Heart left ventricle (tissue), 13 donors: ENCODE measurements at regions not wholly inside any gene's neighbourhood (a gene's known extent, or its start where the extent isn't known, plus 50 kb on each side); places are given as distances from the start of the nearest gene placed in this dataset.

Experiments used
- POLR2A ChIP-seq, 2 donors: fragments of 450-650 bp; IDR thresholded peaks; one replicate each; pipeline ENCODE4 v1.6.1; 2017; ENCODE audit warnings: antibody characterized with exemption in 2 of 2, mild to moderate bottlenecking in 2 of 2, moderate library complexity in 2 of 2
- TF ChIP-seq, protein P1 (sequence below), 12 donors: fragments of 200-600 bp; sonication (generic) in 4 of 12; IDR thresholded peaks; one replicate each; pipeline versions ENCODE4 v1.5.0 to v1.8.0; 2018 to 2022; ENCODE audit warnings: antibody characterized with exemption in 12 of 12, mild to moderate bottlenecking in 5 of 12
- donor health status: ischemic (EF 13 %, LVEDD 7.1; RV severe dilation, severe dysfunction).
- donor health status: DM: no; HTN: yes; CAD: no.
- donor health status: DM: no; HTN: no; CAD: no.
- donor health status: ischemic (EF 25% LVEDD 6.9; RV normal size, moderate dysfunction).
- donor health status: ischemic (EF 25% LVEDD 5.7; RV mildly dilated, moderate dysfunction).
- donor health status: ischemic (EF 35%, LVEDD 5.7; RV mildly dilated, moderate dysfunction).
- donor health status: nonischemic (EF 11% LVEDD 7.7; RV severe dilation, severe dysfunction).
- donor health status: DM: yes; HTN: yes; CAD: no.
- donor health status: PGD.
- donor health status: ischemic (EF 29% LVEDD 5.4; RV normal size, mild dysfunction).
- donor health status: nonischemic (EF 23%, LVEDD 6.1; RV moderate dilation, normal function).

- TF ChIP-seq, protein P1, sequence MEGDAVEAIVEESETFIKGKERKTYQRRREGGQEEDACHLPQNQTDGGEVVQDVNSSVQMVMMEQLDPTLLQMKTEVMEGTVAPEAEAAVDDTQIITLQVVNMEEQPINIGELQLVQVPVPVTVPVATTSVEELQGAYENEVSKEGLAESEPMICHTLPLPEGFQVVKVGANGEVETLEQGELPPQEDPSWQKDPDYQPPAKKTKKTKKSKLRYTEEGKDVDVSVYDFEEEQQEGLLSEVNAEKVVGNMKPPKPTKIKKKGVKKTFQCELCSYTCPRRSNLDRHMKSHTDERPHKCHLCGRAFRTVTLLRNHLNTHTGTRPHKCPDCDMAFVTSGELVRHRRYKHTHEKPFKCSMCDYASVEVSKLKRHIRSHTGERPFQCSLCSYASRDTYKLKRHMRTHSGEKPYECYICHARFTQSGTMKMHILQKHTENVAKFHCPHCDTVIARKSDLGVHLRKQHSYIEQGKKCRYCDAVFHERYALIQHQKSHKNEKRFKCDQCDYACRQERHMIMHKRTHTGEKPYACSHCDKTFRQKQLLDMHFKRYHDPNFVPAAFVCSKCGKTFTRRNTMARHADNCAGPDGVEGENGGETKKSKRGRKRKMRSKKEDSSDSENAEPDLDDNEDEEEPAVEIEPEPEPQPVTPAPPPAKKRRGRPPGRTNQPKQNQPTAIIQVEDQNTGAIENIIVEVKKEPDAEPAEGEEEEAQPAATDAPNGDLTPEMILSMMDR (IDR thresholded peaks at IDR 0.05), result no peak
- no peak for TF ChIP-seq POLR2A (IDR thresholded peaks at IDR 0.05)
Measured at GRCh38 chr6:80540700-80541099, 434.2 kb downstream of the BCKDHB start.
